ENCODE measurements at regions not wholly inside any gene's neighbourhood (a gene's known extent, or its start where the extent isn't known, plus 50 kb on each side); places are given as distances from the start of the nearest gene placed in this dataset.

GRCh38 chr2:72051204-72051603 is 96.5 kb downstream of the CYP26B1 start:
- TF ChIP-seq BRCA1 (IDR thresholded peaks at IDR 0.05; ENCODE audit: low read depth, low read length) = no peak
- TF ChIP-seq ZZZ3 (IDR thresholded peaks at IDR 0.05; ENCODE audit: control insufficient read depth, insufficient read length, low read depth) = no peak
- no peak for TF ChIP-seq ZBTB33 (IDR thresholded peaks at IDR 0.05)
- TF ChIP-seq ZNF274 (IDR thresholded peaks at IDR 0.05; ENCODE audit: insufficient read depth, insufficient read length) = no peak
- TF ChIP-seq KLF5 (IDR thresholded peaks at IDR 0.05; ENCODE audit: partially characterized antibody) = no peak
- TF ChIP-seq CEBPB (IDR thresholded peaks at IDR 0.05; ENCODE audit: borderline replicate concordance in 1 of 2, low read depth in 2 of 2, low read length in 2 of 2) = no peak
- TF ChIP-seq POLR2AphosphoS5 (IDR thresholded peaks at IDR 0.05; ENCODE audit: low read length) = no peak
- no peak for TF ChIP-seq CTCF (IDR thresholded peaks at IDR 0.05 in 2 of 3, conservative IDR thresholded peaks at IDR 0.05 in 1 of 3; ENCODE audit: control insufficient read depth in 2 of 3, extremely low read depth in 1 of 3, insufficient read depth in 1 of 3, low read depth in 3 of 3, low read length in 3 of 3)
- no peak for TF ChIP-seq RAD21 (IDR thresholded peaks at IDR 0.05; ENCODE audit: insufficient read depth, low read depth, low read length)
- no peak for TF ChIP-seq MAX (IDR thresholded peaks at IDR 0.05; ENCODE audit: low read depth, low read length)
- no peak for TF ChIP-seq KAT2A (conservative IDR thresholded peaks at IDR 0.05; ENCODE audit: control insufficient read depth, low read depth, low read length)
- TF ChIP-seq SMC3 (IDR thresholded peaks at IDR 0.05; ENCODE audit: borderline replicate concordance, low read length) = no peak
- no peak for TF ChIP-seq MXI1 (IDR thresholded peaks at IDR 0.05; ENCODE audit: low read depth, low read length)
- no peak for TF ChIP-seq EP300 (IDR thresholded peaks at IDR 0.05; ENCODE audit: borderline replicate concordance in 1 of 2, control insufficient read depth in 1 of 2, low read depth in 2 of 2, low read length in 2 of 2)

Data from GM12878 (cell line).